Neural cell (in vitro differentiated cells): ENCODE measurements at regions not wholly inside any gene's neighbourhood (a gene's known extent, or its start where the extent isn't known, plus 50 kb on each side); places are given as distances from the start of the nearest gene placed in this dataset.

ENCODE experiments used
- CTCF ChIP-seq: fragments of 450-650 bp; IDR thresholded peaks from 2 replicates; pipeline ENCODE4 v1.5.1; 2014; ENCODE audit warnings: antibody characterized with exemption, mild to moderate bottlenecking, moderate library complexity; ENCODE audit not compliant: poor library complexity, severe bottlenecking
- EZH2 ChIP-seq: fragments of 200-600, 300-800 bp; shearing (Covaris generic), sonication (generic); IDR thresholded peaks from 2 replicates; pipeline ENCODE4 v1.6.1; 2014; ENCODE audit warnings: antibody characterized with exemption, low read length, borderline replicate concordance, mild to moderate bottlenecking; ENCODE audit not compliant: insufficient read depth, poor library complexity, severe bottlenecking
- POLR2AphosphoS5 ChIP-seq: IDR thresholded peaks from 2 replicates; pipeline ENCODE4 v1.6.1; 2012
- RAD21 ChIP-seq: fragments of 450-650 bp; conservative IDR thresholded peaks from 2 replicates; pipeline ENCODE4 v1.6.1; 2014; ENCODE audit warnings: antibody characterized with exemption, mild to moderate bottlenecking, moderate library complexity
- TAF1 ChIP-seq: IDR thresholded peaks from 2 replicates; pipeline ENCODE4 v1.6.1; 2012; ENCODE audit warnings: low read depth

- TF ChIP-seq CTCF (no peak), EZH2 (no peak), RAD21 (no peak), TAF1 (no peak), POLR2AphosphoS5 (no peak)
These were observed 553.6 kb upstream of the ATXN8OS start for GRCh38 chr13:69553976-69554375.
